Endothelial cell of umbilical vein (primary cell): ENCODE measurements at regions not wholly inside any gene's neighbourhood (a gene's known extent, or its start where the extent isn't known, plus 50 kb on each side); places are given as distances from the start of the nearest gene placed in this dataset.

Experiments
- BruUV-seq: library from RNA; stranded (reverse); fragments of 400-500 nt; replicated peaks from 2 replicates; lab custom pipeline; 2021; lab: Mats Ljungman, UMichigan
- CTCF ChIA-PET: fragments of 300-600, 350-600 bp; sonication (Branson Sonifier 250); formaldehyde crosslinking; loops from one replicate; lab custom pipeline; 2021; ENCODE audit warnings: antibody characterized with exemption, inconsistent platforms; lab: Charles Lee
- POLR2A ChIA-PET: fragments of 300-600, 350-600 bp; sonication (Branson Sonifier 250); formaldehyde crosslinking; loops from one replicate; lab custom pipeline; 2021; ENCODE audit warnings: antibody characterized with exemption, inconsistent platforms; lab: Charles Lee
- DNase-seq: peaks from one replicate; pipeline ENCODE4 v3.0.0-alpha.2; 2011; ENCODE audit warnings: low read depth, low spot score
- FAIRE-seq: peaks from 2 replicates; lab custom pipeline; 2011; peaks lifted over from hg19 to GRCh38; lab: Jason Lieb, UNC
- H2AFZ ChIP-seq: 2 replicates; pipeline ENCODE4 v1.6.0; 2012; ENCODE audit warnings: low read depth, low read length, control low read depth, inconsistent platforms
- H3K27ac ChIP-seq: 2 replicates; pipeline ENCODE4 v1.5.1; 2011; ENCODE audit warnings: low read depth, mild to moderate bottlenecking, control low read depth, low read length, moderate library complexity; ENCODE audit not compliant: insufficient read depth
- H3K27me3 ChIP-seq, 2 experiments: 2 replicates each; pipeline versions ENCODE4 v1.6.0 to v1.6.1; 2011; ENCODE audit warnings: low read length in 2 of 2, mixed read lengths in 1 of 2; ENCODE audit not compliant: control insufficient read depth in 2 of 2, insufficient read depth in 2 of 2
- H3K36me3 ChIP-seq, 2 experiments: 2 replicates in 1 of 2; 3 replicates in 1 of 2; pipeline ENCODE4 v1.5.1; 2011; ENCODE audit warnings: low read length in 2 of 2, mild to moderate bottlenecking in 1 of 2, moderate library complexity in 1 of 2; ENCODE audit not compliant: control insufficient read depth in 2 of 2, insufficient read depth in 2 of 2; ENCODE audit errors: extremely low read depth in 1 of 2
- H3K4me1 ChIP-seq: 3 replicates; pipeline ENCODE4 v1.5.1; 2011; ENCODE audit warnings: mild to moderate bottlenecking, low read length; ENCODE audit not compliant: control insufficient read depth, insufficient read depth; ENCODE audit errors: extremely low read depth
- H3K4me2 ChIP-seq: 2 replicates; pipeline ENCODE4 v1.6.1; 2011; ENCODE audit warnings: low read length, control low read depth, mixed read lengths; ENCODE audit not compliant: insufficient read depth
- H3K4me3 ChIP-seq, 3 experiments: fragments of 200-600 bp in 1 of 3; sonication (generic), shearing (Covaris generic) in 1 of 3; replicated peaks in 1 of 3; 2 replicates each; pipeline ENCODE4 v1.5.1; 2011 to 2016; ENCODE audit warnings: control low read depth in 3 of 3, low read length in 3 of 3, mild to moderate bottlenecking in 2 of 3, inconsistent platforms in 1 of 3, low read depth in 1 of 3, moderate library complexity in 1 of 3; ENCODE audit not compliant: insufficient read depth in 1 of 3
- H3K79me2 ChIP-seq: 2 replicates; pipeline ENCODE4 v1.6.0; 2012; ENCODE audit warnings: low read length, inconsistent platforms; ENCODE audit not compliant: control insufficient read depth, insufficient read depth
- H3K9ac ChIP-seq: replicated peaks from 2 replicates; pipeline ENCODE3; 2011; ENCODE audit warnings: low read length, control low read depth; ENCODE audit not compliant: insufficient read depth; ENCODE audit errors: extremely low read depth
- H3K9me1 ChIP-seq: replicated peaks from 3 replicates; pipeline ENCODE4 v1.6.0; 2011; ENCODE audit warnings: mild to moderate bottlenecking, low read length; ENCODE audit not compliant: control insufficient read depth, insufficient read depth; ENCODE audit errors: extremely low read depth
- H3K9me3 ChIP-seq: replicated peaks from 2 replicates; pipeline ENCODE4 v1.5.1; 2012; ENCODE audit warnings: low read length, inconsistent platforms; ENCODE audit not compliant: control insufficient read depth, insufficient read depth
- H4K20me1 ChIP-seq: replicated peaks from 2 replicates; pipeline ENCODE3; 2011; ENCODE audit warnings: mild to moderate bottlenecking, low read length; ENCODE audit not compliant: control insufficient read depth, insufficient read depth; ENCODE audit errors: extremely low read depth
- CTCF ChIP-seq, 2 donors: IDR thresholded peaks; 1 replicate in 1 of 2; 2 replicates in 1 of 2; pipeline ENCODE4 v1.5.1; 2011; ENCODE audit warnings: low read length in 2 of 2, mild to moderate bottlenecking in 2 of 2, moderate library complexity in 2 of 2, control low read depth in 1 of 2, inconsistent platforms in 1 of 2, low read depth in 1 of 2; ENCODE audit not compliant: insufficient read depth in 1 of 2; ENCODE audit errors: extremely low read depth in 1 of 2
- EZH2 ChIP-seq: IDR thresholded peaks from 2 replicates; pipeline ENCODE4 v1.6.1; 2012; ENCODE audit warnings: borderline replicate concordance, low read depth, mild to moderate bottlenecking, moderate library complexity, low read length, inconsistent platforms; ENCODE audit not compliant: severe bottlenecking
- FOS ChIP-seq: IDR thresholded peaks from 2 replicates; pipeline ENCODE4 v1.6.1; 2011; ENCODE audit warnings: mild to moderate bottlenecking, low read length, moderate library complexity, borderline replicate concordance; ENCODE audit not compliant: insufficient read depth
- GATA2 ChIP-seq: IDR thresholded peaks from 2 replicates; pipeline ENCODE4 v1.7.0; 2011; ENCODE audit warnings: low read depth, mild to moderate bottlenecking, moderate library complexity, mixed read lengths, low read length; ENCODE audit not compliant: insufficient read length, insufficient read depth
- JUN ChIP-seq: IDR thresholded peaks from 2 replicates; pipeline ENCODE4 v1.6.1; 2011; ENCODE audit warnings: borderline replicate concordance, low read depth; ENCODE audit not compliant: insufficient read length, insufficient read depth
- MAX ChIP-seq: IDR thresholded peaks from 2 replicates; pipeline ENCODE4 v1.6.1; 2011; ENCODE audit not compliant: insufficient read depth, insufficient read length
- MYC ChIP-seq: IDR thresholded peaks from one replicate; pipeline ENCODE4 v1.6.1; 2011; ENCODE audit warnings: mild to moderate bottlenecking, low read depth, low read length
- POLR2A ChIP-seq: IDR thresholded peaks from 2 replicates; pipeline ENCODE4 v1.6.1; 2012; ENCODE audit warnings: low read depth, mild to moderate bottlenecking, control low read depth, low read length
- POLR2AphosphoS5 ChIP-seq: IDR thresholded peaks from 2 replicates; pipeline ENCODE4 v1.6.1; 2012; ENCODE audit warnings: low read depth, mild to moderate bottlenecking, control low read depth, low read length, moderate library complexity; ENCODE audit not compliant: insufficient read depth
- dilution Hi-C: fragments of 300-500 bp; cut with MboI; formaldehyde crosslinking; loops from one replicate; pipeline ENCODE4 v1.15.0; 2019; ENCODE audit warnings: low sequenced_read_pairs; ENCODE audit not compliant: extremely low pct_ligation_motif_present
- intact Hi-C: fragments of 100-400 bp; cut with micrococcal nuclease; formaldehyde crosslinking; loops from one replicate; pipeline ENCODE4 v1.10.0; 2022

GRCh38 chr20:17870086-17870740 is 98.4 kb downstream of the SNX5 start:
- no peaks in the 10 kb centered on the region for H3K9me3 ChIP-seq
- H2AFZ ChIP-seq: no peak overlapping the region
- CTCF ChIA-PET: interaction anchor here (0.8 kb wide), 1 partner anchor 24 kb away, joined by 3 read pairs; no protein-coding TSS in a partner anchor
- no peak overlapping the region for H3K4me3 ChIP-seq
- POLR2A ChIA-PET: no interaction called here
- no peaks in the 10 kb centered on the region for H3K79me2 ChIP-seq
- DNase-seq (no peak), FAIRE-seq (no peak)
- dilution Hi-C loops (no loop called here), intact Hi-C loops (no loop called here)
- BruUV-seq: no TSS peak
- no peaks in the 10 kb centered on the region for H3K36me3 ChIP-seq
- no peaks in the 10 kb centered on the region for H4K20me1 ChIP-seq
- TF ChIP-seq MYC: no peak
- no peak for TF ChIP-seq EZH2
- TF ChIP-seq JUN: no peak
- TF ChIP-seq CTCF (IDR thresholded peaks at IDR 0.05; ENCODE audit: extremely low read depth in 1 of 2, insufficient read depth in 1 of 2, low read depth in 1 of 2, low read length in 2 of 2): no peak
- TF ChIP-seq FOS: no peak
- TF ChIP-seq POLR2A: no peak
- TF ChIP-seq POLR2AphosphoS5: no peak
- no peak for TF ChIP-seq GATA2
- no peak for TF ChIP-seq MAX
- H3K27ac ChIP-seq: no peak overlapping the region
- H3K4me1 ChIP-seq: no peaks in the 10 kb centered on the region
- no peak overlapping the region for H3K4me2 ChIP-seq
- H3K27me3 ChIP-seq: peaks cover 16 to 24% of the 10 kb centered on the region in 2 experiments
- H3K9ac ChIP-seq: no peak overlapping the region
- H3K9me1 ChIP-seq: no peaks in the 10 kb centered on the region
